SU-DHL-6 (cell line): ENCODE measurements at regions not wholly inside any gene's neighbourhood (a gene's known extent, or its start where the extent isn't known, plus 50 kb on each side); places are given as distances from the start of the nearest gene placed in this dataset.

Experiments used
- H2AFZ ChIP-seq: fragments of 200-600 bp; sonication (generic); 2 replicates; pipeline ENCODE4 v1.6.1; 2014; ENCODE audit warnings: low read depth, mild to moderate bottlenecking, moderate library complexity, mixed read lengths, antibody characterized with exemption, low read length; ENCODE audit not compliant: severe bottlenecking
- H3F3A ChIP-seq: fragments of 200-600 bp; shearing (Covaris generic); 2 replicates; pipeline ENCODE4 v1.6.0; 2016; ENCODE audit warnings: antibody characterized with exemption, mild to moderate bottlenecking; ENCODE audit not compliant: insufficient read depth
- H3K27ac ChIP-seq: fragments of 200-600 bp; sonication (generic); 2 replicates; pipeline ENCODE4 v1.5.1; 2016; ENCODE audit warnings: low read depth, mild to moderate bottlenecking, low read length, moderate library complexity, mixed read lengths
- H3K27me3 ChIP-seq: fragments of 200-600 bp; sonication (generic), shearing (Covaris generic); 2 replicates; pipeline ENCODE4 v1.6.0; 2014; ENCODE audit warnings: mild to moderate bottlenecking, low read length
- H3K36me3 ChIP-seq: fragments of 200-600 bp; sonication (generic); 2 replicates; pipeline ENCODE4 v1.6.1; 2014; ENCODE audit warnings: mild to moderate bottlenecking, low read length, mixed read lengths
- H3K4me2 ChIP-seq: fragments of 300-600, 200-600 bp; shearing (Covaris generic), sonication (generic); 2 replicates; pipeline ENCODE4 v1.6.0; 2014; ENCODE audit warnings: low read length, low read depth, mild to moderate bottlenecking; ENCODE audit not compliant: poor library complexity, severe bottlenecking
- H3K4me3 ChIP-seq: fragments of 200-600 bp; sonication (generic); 2 replicates; pipeline ENCODE4 v1.5.1; 2014; ENCODE audit warnings: antibody characterized with exemption, low read length, mild to moderate bottlenecking, mixed read lengths; ENCODE audit not compliant: insufficient read depth, poor library complexity, severe bottlenecking
- H3K79me2 ChIP-seq: fragments of 200-600 bp; sonication (generic); 2 replicates; pipeline ENCODE4 v1.6.1; 2014; ENCODE audit warnings: mild to moderate bottlenecking, low read length, moderate library complexity; ENCODE audit not compliant: insufficient read depth
- H3K9ac ChIP-seq: fragments of 200-600 bp; sonication (generic); 2 replicates; pipeline ENCODE4 v1.7.0; 2014; ENCODE audit warnings: mild to moderate bottlenecking, low read length
- H3K9me2 ChIP-seq: fragments of 200-600 bp; sonication (generic); replicated peaks from 2 replicates; pipeline ENCODE4 v1.6.1; 2014; ENCODE audit warnings: low read length; ENCODE audit not compliant: insufficient read depth
- H3K9me3 ChIP-seq: fragments of 200-600 bp; sonication (generic); 2 replicates; pipeline ENCODE4 v1.6.1; 2014; ENCODE audit warnings: low read length, mixed read lengths; ENCODE audit not compliant: insufficient read depth
- H4K20me1 ChIP-seq: fragments of 200-600 bp; sonication (generic); 2 replicates; pipeline ENCODE4 v1.6.1; 2014; ENCODE audit warnings: low read depth, mild to moderate bottlenecking, antibody characterized with exemption, low read length, moderate library complexity, mixed read lengths
- EZH2phosphoT487 ChIP-seq: fragments of 200-600 bp; sonication (generic), shearing (Covaris generic); conservative IDR thresholded peaks from 2 replicates; pipeline ENCODE4 v1.6.1; 2018; ENCODE audit warnings: mild to moderate bottlenecking, antibody characterized with exemption, low read length, moderate library complexity, mixed read lengths
- TF ChIP-seq, protein P1 (sequence below): fragments of 200-600 bp; sonication (generic); IDR thresholded peaks from one replicate; pipeline ENCODE4 v1.5.1; 2017; ENCODE audit warnings: antibody characterized with exemption, mild to moderate bottlenecking, low read length, moderate library complexity; ENCODE audit not compliant: insufficient read depth, poor library complexity, severe bottlenecking

DNA sequence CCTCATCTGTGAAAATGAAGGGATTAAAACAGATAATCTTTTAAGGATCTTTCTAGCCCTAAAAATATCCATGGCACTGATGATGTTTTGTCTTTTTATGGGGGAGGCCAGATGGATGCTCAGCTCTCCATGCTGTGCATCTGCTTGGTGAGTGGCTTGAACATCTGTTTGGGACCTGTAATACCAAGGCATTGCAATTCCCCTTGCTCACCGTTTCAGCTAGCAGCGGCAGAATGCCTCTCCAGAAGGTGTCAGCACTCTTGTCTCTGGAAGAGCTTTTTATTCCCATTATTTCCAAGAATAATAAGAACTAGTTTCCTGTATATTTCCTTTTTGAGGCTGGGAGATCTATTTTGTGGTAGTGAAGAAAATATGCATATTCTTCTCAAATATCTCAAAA, 151.9 kb upstream of the ANK2 start:
- Histone ChIP-seq H3K9me3 (no peaks in the 10 kb centered on the region), H3K9ac (no peak overlapping the region), H3K27me3 (no peaks in the 10 kb centered on the region), H3F3A (no peaks in the 10 kb centered on the region), H3K36me3 (no peaks in the 10 kb centered on the region), H4K20me1 (no peaks in the 10 kb centered on the region), H3K4me3 (no peak overlapping the region), H3K27ac (no peak overlapping the region), H3K4me2 (no peak overlapping the region), H3K9me2 (no peaks in the 10 kb centered on the region), H3K79me2 (no peaks in the 10 kb centered on the region), H2AFZ (no peak overlapping the region)
- TF ChIP-seq, protein P1, sequence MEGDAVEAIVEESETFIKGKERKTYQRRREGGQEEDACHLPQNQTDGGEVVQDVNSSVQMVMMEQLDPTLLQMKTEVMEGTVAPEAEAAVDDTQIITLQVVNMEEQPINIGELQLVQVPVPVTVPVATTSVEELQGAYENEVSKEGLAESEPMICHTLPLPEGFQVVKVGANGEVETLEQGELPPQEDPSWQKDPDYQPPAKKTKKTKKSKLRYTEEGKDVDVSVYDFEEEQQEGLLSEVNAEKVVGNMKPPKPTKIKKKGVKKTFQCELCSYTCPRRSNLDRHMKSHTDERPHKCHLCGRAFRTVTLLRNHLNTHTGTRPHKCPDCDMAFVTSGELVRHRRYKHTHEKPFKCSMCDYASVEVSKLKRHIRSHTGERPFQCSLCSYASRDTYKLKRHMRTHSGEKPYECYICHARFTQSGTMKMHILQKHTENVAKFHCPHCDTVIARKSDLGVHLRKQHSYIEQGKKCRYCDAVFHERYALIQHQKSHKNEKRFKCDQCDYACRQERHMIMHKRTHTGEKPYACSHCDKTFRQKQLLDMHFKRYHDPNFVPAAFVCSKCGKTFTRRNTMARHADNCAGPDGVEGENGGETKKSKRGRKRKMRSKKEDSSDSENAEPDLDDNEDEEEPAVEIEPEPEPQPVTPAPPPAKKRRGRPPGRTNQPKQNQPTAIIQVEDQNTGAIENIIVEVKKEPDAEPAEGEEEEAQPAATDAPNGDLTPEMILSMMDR = no peak
- no peak for TF ChIP-seq EZH2phosphoT487

DNA sequence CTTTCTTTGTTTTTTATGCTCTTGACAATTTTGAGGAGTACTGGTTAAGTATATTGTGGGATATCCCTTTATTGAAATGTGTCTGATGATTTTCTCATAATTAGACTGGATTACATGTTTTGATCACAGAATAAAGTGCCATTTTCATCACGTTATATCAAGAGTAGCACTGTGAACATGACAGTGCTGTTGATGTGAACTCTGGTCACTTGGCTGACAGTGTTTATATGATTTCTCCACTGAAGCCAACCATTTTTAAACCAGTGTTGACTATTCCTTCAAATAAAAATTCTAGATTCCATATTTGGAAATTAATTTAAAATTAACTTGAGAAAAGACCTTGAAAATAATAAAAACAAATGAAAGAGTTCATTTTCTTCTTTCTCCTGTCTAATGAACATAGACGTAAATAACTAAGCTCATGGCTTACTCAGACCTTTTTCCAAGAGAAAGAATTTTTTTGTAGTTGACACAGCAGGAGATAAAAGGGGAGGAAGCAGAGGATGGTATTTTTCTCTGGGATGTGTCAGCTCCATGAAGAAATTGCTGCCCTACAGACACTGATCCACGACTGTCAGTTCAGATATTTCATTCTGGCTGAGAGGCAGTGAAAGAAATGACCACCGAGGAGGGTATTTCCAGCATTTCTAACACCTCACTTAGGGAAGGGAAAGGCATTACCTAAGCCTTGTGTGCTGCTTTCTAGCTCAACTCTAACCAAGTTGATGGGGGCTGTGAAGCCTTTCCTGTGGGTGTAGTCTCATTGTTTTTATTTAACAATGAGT, 150.9 kb upstream of the ANK2 start:
- Histone ChIP-seq H3K79me2 (no peaks in the 10 kb centered on the region), H3K27me3 (no peaks in the 10 kb centered on the region), H3K4me3 (no peak overlapping the region), H3K9me2 (no peaks in the 10 kb centered on the region), H3F3A (no peaks in the 10 kb centered on the region), H3K4me2 (no peak overlapping the region), H3K9ac (no peak overlapping the region), H2AFZ (no peak overlapping the region), H3K9me3 (no peaks in the 10 kb centered on the region), H3K27ac (no peak overlapping the region), H3K36me3 (no peaks in the 10 kb centered on the region), H4K20me1 (no peaks in the 10 kb centered on the region)
- TF ChIP-seq, protein P1 = no peak
- no peak for TF ChIP-seq EZH2phosphoT487

DNA sequence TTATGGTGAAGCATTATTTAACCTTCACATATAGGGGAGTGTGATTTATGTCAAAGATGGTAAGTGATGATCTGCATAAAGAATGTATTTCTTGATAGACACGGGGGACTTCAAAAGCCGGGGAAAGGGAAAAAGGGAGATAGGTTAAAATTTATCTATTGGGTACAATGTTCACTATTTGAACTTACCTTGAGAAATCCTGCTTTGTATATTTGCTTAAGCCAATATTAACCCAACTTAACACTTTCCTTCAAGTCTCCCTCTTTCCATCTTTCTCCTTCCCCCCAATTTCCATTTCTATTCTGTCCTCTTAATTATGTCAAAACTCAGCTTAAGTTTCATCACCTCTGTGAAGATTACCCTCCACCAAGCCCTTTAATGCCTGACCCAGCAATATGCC, 149.0 kb upstream of the ANK2 start:
- Histone ChIP-seq H3K36me3 (no peaks in the 10 kb centered on the region), H3K27me3 (no peaks in the 10 kb centered on the region), H3K9ac (no peak overlapping the region), H3K9me3 (no peaks in the 10 kb centered on the region), H3K4me3 (no peak overlapping the region), H3K9me2 (no peaks in the 10 kb centered on the region), H3K27ac (no peak overlapping the region), H3K4me2 (no peak overlapping the region), H3F3A (no peaks in the 10 kb centered on the region), H3K79me2 (no peaks in the 10 kb centered on the region), H4K20me1 (no peaks in the 10 kb centered on the region), H2AFZ (no peak overlapping the region)
- no peak for TF ChIP-seq EZH2phosphoT487
- TF ChIP-seq, protein P1 = no peak
